Kidney glomerular epithelial cell (primary cell): ENCODE measurements at regions not wholly inside any gene's neighbourhood (a gene's known extent, or its start where the extent isn't known, plus 50 kb on each side); places are given as distances from the start of the nearest gene placed in this dataset.
A peak's percentile ranks its signal among the peaks of the same experiment; 100 is the strongest.
"Not testable (repeated sequence)": the region's sequence is repeated elsewhere in the genome, so short reads cannot be mapped to it uniquely, and the experiment has no call there.

Experiments
- DNase-seq: peaks from one replicate; lab custom pipeline; 2025; lab: John Stamatoyannopoulos, UW

DNA sequence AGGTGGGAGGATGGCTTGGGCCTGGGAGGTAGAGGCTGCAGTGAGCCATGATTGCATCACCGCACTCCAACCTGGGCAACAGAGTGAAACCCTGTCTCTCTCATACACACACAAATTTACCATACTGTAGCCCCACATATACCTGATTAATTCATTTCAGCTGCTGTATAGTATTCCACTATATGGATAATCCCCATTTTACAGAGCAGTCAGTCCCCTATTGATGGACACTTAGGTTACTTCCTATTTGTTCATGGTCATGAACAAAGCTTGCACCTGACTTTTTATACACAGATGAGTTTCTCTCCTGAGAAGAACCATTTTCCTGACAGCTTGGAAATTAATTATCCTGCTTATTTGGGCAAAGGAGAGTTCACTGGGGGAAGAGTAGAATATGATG lies 59.2 kb downstream of the EMX2 start:
- no peak for DNase-seq

GRCh38 chr10:117603081-117603480 lies 60.5 kb downstream of the EMX2 start:
- DNase-seq: no peak

GRCh38 chr10:117603726-117604125 lies 61.2 kb downstream of the EMX2 start:
- DNase-seq: no peak

DNA sequence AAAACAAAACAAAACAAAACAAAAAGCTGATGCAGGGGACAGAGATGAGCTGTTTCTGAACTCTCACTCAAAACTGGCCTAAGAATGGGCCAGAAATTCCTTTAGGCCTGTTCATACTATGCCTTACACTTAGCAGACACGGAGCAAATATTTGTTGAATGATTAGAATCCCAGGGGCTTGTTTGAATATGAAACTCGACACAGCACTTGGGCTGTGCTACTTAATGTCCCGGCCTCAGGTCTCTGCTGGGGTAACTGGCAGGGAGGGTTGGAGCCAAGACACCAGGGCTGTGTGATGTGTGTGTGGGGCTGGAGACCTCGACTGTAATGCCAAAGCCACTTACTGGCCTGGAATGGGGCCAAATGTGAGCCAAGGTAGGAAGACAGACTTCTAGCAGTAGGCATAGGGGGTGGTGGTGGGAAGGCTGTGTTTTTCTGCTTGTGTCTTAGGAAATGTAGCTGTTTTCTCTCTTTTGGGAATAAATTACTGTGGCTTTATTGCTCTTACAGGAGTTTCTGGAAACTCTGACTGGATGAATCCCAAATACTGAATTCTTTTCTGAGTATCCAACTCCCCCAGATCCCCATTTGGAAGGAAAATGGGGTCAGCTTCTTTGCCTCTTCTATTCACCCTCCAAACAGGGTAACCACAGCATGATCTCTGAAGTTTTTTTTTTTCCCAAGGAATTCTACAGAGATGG lies 66.7 kb downstream of the EMX2 start:
- peak; percentile 84 for DNase-seq

GRCh38 chr10:117609796-117610170 lies 67.2 kb downstream of the EMX2 start:
- no peak for DNase-seq

DNA sequence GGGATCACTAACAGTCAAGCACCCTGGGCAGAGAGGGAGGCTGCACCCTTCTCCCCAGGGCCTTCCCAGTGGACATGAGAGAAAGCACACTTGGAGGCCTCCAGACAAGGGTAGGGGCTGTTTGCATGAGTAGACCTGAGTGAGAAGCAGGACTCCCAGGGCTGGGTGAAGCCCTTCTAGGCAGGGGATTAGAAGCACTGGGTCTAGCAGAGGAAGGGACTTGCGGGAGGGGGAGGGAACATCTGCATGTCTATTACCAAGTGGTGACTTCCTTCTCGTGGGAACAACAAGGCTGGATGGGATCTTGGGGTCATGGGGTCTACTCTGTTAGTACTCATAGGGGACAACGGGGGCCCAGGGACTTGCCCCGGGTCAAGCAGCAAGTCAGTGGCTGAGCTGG lies 67.8 kb downstream of the EMX2 start:
- DNase-seq: no peak

GRCh38 chr10:117612113-117612512 lies 69.6 kb downstream of the EMX2 start:
- DNase-seq: no peak

- no peak for DNase-seq
Observed at GRCh38 chr10:117615649-117616048, 73.1 kb downstream of the EMX2 start.

GRCh38 chr10:117616179-117616578 lies 73.6 kb downstream of the EMX2 start:
- DNase-seq: no peak

- no peak for DNase-seq
Observed at GRCh38 chr10:117617086-117617485, 74.5 kb downstream of the EMX2 start.

DNA sequence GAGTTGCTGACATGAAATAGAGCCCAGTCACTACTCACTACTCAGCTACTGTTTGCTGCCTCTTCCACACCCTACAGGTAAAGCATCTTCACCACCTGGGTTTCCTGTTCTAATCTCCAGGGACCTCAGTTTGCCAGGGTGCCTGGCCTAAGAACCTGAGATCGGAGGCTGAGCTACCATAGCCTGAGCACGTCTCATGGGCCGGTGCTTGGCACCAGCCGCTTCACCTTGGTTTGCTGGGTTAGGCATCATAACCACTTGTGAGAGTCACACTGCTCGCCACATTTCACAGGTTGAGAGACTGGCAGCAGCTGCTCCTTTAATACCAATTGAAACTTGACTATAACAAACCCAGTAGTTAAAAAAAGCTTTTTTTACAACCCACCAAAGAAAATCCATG lies 75.1 kb downstream of the EMX2 start:
- DNase-seq: no peak

DNA sequence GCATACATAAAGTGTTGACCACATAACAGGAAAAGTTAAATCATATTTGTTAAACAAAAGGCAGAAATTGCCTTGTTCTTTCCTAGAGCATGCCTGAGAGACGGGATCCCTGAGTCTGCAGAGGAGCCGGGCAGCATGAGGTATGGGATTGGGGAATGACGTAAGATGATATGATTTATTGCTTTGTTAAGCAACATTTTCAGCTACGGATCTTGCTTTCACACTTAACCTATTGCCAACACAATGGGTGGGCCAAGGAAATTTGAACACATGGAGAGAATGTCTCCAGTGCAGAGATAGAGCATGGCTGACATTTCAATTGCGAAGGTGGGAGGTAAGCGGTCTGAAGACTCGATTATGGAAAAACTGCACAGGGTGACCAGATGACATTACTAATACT lies 76.7 kb downstream of the EMX2 start:
- no peak for DNase-seq

DNA sequence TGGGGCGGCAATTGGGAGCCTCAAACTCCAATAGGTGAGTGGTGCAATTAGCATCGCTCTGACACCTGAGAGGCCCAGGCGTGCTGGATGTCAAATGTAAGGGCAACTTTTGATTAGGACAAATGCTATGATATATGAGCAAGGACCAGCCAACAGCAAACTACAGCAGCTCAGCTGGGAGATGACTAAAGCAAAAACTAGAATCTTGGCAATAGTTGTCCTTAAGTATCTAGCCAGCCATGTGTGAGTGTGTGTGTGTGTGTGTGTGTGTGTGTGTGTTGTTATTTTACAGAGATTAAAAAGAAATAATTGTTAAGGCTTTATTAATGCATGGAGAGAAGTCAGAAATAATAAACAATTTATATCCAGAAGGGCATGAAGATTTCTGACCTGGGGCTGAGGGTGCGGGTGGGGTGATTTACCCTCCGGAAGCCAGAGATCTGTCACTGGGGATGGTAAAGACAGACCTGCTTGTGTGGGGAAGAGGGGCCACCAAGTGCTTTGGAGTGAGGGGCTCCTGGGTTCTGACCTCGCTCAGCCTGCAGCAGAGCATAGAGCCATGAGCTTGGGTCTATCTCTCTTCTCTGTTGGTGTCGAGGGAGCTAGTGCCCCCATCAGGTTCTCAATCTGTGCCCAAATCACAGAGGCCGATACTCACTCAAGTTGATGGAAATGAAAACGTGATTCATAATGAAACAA lies 77.3 kb downstream of the EMX2 start:
- DNase-seq: no peak

GRCh38 chr10:117621196-117621595 lies 78.7 kb downstream of the EMX2 start:
- no peak for DNase-seq

DNA sequence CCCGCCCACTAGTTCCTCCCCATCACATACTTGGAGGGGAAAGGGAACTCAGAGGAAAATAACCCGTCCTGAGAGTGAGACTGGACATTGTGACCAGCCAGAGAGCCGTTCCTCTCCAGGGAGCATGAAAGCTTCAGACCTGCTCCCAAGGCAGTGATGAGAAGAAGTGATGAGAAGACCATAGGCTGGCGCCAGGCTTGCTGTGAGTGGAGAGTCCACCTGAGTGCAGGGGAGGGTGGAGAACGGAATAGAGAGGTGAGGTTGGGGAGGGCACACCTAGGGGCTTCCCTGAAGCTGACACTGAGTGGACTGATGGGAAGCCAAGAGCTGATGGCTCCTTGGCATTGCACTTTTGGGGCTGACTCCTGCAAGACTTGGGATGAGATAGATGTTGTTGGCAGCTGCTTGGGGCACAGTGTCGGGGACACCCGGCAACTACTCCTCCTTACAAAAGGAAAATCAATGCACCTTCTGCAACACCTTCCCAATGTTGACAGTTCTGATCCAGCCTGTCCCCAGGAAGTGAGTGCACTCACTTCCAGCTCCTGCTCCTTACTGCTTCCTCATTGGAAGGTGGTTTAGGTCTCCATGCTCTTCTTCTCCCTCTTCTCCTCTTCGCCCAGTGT lies 79.4 kb downstream of the EMX2 start:
- no peak for DNase-seq

GRCh38 chr10:117622471-117623184 lies 80.1 kb downstream of the EMX2 start:
- no peak for DNase-seq

GRCh38 chr10:117626228-117626627 lies 83.7 kb downstream of the EMX2 start:
- DNase-seq: no peak

GRCh38 chr10:117627561-117627960 lies 85.0 kb downstream of the EMX2 start:
- DNase-seq: no peak

DNA sequence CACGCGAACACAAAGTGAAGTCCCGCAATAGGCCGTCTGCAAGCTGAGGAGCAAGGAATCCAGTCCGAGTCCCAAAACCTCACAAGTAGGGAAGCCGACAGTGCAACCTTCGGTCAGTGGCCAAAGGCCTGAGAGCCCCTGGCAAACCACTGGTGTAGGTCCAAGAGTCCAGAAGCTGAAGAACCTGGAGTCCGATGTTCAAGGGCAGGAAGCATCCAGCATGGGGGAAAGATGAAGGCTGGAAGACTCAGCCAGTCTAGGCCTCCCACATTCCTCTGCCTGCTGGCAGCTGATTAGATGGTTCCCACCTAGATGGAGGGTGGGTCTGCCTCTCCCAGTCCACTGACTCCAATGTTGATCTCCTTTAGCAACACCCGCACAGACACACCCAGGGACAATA lies 87.2 kb downstream of the EMX2 start:
- DNase-seq: not testable (repeated sequence)

DNA sequence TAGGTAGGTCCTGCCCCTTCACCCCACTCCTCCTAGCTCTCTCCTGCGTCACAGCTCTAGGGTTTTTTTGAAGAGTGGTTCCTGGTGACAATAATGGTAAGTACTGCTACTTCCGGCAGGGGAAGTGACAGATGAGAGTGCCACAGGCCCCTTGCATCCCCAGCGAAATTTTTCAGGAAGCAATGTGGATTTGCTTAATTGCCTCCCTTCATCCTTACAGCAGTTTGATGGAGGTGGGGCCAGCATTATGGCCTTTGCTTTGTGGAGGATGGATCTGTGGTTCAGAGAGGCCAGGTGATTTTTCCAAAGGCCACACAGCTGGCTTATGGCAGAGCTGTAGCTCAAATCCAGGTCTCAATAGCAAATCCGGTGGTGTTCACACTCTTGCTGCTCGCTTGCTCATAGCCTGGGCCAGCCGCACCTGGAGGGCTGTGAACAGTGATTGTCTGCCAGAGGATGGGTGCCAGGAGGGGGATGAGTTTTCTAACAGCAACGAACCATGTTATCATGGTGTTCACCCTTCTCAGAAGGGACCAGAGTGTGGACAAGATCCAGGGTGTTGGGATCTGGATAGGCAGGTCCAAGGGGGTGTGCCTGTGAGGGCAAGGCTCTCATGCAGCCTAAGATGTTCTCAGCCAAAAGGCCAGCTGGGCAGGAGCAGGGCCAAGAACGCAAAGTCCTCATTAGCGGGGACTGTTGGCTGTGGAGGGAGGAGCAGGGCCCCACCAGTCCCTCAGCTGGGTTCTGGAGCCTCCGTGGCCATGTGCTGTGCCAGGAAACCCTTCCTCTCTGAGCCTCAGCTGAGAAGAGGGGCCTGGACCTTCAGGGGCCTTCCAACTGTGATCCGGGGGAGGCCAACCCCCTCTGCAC lies 89.0 kb downstream of the EMX2 start:
- DNase-seq: no peak

DNA sequence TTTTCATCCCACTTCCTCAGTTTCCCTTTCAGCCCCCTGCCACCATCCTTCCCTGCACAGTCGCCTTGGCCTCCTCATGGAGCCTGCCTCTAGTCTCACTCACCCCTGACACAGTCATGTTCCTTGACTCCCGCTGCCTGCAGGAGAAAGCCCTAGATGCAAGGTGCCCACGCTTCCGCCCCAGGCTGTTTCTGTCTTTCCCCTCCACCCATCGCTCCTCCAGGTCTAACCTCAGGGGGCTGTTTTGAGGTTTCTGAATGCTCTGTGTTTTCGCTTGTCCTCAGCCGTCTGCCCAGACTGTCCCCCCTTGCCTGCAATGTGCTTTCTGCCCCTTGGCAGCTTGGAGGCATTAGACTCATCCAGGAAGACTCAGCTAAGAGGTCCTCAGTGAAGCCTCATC lies 89.9 kb downstream of the EMX2 start:
- no peak for DNase-seq

DNA sequence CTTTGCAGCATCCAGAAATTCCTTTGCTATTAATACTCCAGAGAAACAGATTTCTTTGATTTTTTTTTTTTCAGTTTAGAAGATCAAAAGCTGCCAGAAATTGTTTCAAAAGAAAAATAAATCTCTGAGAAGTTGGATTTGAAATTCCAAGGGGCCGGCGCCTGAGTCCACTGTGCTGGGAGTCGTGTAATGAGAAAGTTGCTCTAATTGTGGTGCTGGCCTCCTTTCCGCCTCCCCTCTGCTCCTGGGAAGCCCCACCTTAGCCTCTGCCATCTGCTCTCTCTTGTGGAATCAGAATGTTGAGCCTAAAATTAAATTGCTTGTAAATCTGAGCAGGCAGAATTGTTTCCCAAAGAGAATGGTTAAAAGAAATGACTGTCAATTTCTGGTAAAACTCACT lies 93.3 kb downstream of the EMX2 start:
- no peak for DNase-seq
